H7 (cell line): ENCODE measurements at regions not wholly inside any gene's neighbourhood (a gene's known extent, or its start where the extent isn't known, plus 50 kb on each side); places are given as distances from the start of the nearest gene placed in this dataset.
"Not testable (repeated sequence)": the region's sequence is repeated elsewhere in the genome, so short reads cannot be mapped to it uniquely, and the experiment has no call there.

Experiments used
- DNase-seq: peaks from one replicate; pipeline ENCODE4 v3.0.0; 2012
- H3K27me3 ChIP-seq: 2 replicates; pipeline ENCODE4 v1.6.0; 2011; ENCODE audit warnings: mild to moderate bottlenecking, low read length; ENCODE audit not compliant: control insufficient read depth, insufficient read depth
- H3K36me3 ChIP-seq: replicated peaks from 2 replicates; pipeline ENCODE4 v1.5.1; 2011; ENCODE audit warnings: low read length; ENCODE audit not compliant: control insufficient read depth, insufficient read depth
- H3K4me3 ChIP-seq: 2 replicates; pipeline ENCODE4 v1.5.1; 2011; ENCODE audit warnings: low read depth, mild to moderate bottlenecking, control low read depth, low read length, moderate library complexity; ENCODE audit not compliant: insufficient read depth

DNA sequence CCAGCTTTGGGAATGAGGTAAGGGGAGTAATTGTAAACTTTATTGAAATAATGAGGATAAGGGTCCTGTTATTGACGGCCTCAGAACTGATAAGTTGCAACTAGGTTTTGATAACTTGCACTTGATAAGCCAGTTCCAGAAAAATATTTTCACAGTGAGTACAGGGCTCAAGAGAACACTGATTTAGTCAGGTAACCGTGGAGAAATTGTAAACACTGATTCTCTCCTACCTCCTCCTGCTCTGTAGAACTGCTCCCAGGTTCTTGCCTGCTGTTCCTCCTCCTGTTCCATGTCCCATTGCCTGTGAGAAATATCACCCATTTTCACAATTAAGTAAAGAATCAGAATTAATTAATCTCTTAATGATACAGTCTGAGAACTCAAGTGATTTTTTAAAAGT, 55.0 kb upstream of the CXXC4 start:
- no peak for DNase-seq
- H3K4me3 ChIP-seq, result no peak overlapping the region

DNA sequence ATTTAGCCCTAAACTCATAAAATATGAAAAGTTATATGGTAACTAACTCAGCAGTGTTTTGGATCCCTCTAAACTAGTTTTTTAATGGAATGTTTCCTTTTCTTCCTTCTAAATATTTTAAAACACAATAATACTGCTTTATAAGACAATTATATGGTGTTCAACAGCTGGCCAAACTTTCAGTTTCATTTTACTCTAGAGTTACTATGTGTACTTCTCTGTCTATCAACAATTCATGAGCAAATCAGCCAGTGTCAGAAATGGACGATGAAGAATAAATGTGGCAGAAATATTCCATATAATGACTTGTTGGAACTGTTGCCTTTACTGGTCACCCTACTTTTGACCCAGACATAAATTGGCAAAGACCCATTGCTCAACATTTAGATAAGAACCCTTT, 64.8 kb upstream of the CXXC4 start:
- Histone ChIP-seq H3K36me3 (no peaks in the 10 kb centered on the region), H3K27me3 (no peaks in the 10 kb centered on the region), H3K4me3 (no peak overlapping the region)
- DNase-seq, result no peak

More for the DNA sequence above, 55.0 kb upstream of the CXXC4 start:
- no peaks in the 10 kb centered on the region for H3K36me3 ChIP-seq
- no peaks in the 10 kb centered on the region for H3K27me3 ChIP-seq

DNA sequence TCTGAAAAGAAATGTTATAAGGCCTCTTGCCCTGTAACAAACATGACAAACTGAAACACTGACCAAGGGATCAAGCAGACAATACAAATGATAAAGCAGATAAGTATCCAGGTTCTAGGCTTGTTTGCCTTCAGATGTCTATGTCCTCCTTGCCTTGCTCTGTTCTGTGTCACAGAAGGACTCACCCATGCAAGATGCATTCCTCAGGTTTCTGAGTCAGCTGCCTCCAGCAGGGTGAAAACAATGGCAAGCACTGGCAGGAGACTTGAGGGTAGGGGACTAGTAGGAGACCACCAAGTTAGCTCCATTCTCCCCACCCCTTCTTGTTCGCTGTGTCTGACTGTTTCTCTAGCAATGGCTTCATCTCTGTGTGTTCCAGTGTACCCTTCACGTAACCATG, 76.6 kb upstream of the CXXC4 start:
- H3K4me3 ChIP-seq, result no peak overlapping the region
- H3K27me3 ChIP-seq, result no peaks in the 10 kb centered on the region
- no peaks in the 10 kb centered on the region for H3K36me3 ChIP-seq
- peak; percentile 13 for DNase-seq

DNA sequence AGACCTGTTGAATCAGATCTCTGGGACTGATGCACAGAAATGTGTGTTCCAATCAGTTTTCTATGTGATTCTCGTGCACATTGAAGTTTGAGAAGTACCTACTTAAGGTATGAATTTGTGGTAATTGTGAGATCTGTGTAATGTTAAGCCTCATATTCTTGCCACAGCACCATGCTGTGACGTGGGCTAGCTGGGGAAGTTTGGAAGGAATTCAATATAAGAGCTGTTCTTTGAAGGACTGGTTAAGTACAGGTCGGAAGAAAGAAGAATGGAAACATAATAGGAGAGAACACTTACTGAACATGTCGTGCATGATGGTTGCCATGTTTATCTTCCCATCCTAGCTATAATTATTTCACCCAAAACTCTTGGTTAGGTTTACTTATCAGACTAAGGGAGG, 79.7 kb upstream of the CXXC4 start:
- no peaks in the 10 kb centered on the region for H3K27me3 ChIP-seq
- no peaks in the 10 kb centered on the region for H3K36me3 ChIP-seq
- no peak overlapping the region for H3K4me3 ChIP-seq
- DNase-seq, result no peak

DNA sequence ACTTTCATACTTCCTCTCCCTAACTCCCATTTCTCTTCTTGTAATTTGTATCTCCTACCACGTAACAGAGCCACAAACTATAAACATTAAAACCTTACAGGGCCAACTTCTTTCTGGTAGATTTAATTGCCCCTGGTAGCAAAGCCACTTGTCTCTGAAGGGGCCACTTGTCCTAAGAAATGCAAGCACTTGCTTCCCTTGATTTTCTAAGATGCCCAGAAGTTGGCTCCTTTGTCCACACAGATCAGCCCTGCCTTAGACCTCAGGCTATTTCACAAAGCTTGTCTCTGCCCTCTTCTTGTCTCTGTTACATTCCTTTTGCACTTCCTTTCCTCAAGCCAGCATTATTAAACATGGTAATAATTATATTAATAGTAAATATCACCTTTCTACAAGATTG, 80.6 kb upstream of the CXXC4 start:
- Histone ChIP-seq H3K4me3 (no peak overlapping the region), H3K27me3 (no peaks in the 10 kb centered on the region), H3K36me3 (no peaks in the 10 kb centered on the region)
- DNase-seq, result no peak

DNA sequence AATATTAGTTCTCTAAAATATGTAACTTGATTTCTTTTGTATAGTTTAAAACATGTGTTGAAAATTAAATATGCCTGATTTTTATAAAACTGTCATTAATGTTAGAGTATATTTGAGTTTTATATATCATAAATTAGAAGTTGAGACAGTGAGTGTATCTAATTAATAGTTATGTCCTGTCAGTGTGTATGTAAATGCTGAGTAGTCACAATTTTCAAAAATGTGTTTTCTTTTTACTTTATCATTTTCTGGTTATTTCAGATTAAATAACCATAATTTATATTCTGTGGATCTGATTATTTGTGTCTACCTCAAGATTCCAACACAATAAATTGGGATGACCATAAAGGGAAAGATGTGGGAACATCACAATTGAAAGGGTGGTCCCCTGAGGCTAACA, 82.7 kb upstream of the CXXC4 start:
- DNase-seq, result no peak
- no peaks in the 10 kb centered on the region for H3K36me3 ChIP-seq
- no peaks in the 10 kb centered on the region for H3K27me3 ChIP-seq
- H3K4me3 ChIP-seq, result no peak overlapping the region

DNA sequence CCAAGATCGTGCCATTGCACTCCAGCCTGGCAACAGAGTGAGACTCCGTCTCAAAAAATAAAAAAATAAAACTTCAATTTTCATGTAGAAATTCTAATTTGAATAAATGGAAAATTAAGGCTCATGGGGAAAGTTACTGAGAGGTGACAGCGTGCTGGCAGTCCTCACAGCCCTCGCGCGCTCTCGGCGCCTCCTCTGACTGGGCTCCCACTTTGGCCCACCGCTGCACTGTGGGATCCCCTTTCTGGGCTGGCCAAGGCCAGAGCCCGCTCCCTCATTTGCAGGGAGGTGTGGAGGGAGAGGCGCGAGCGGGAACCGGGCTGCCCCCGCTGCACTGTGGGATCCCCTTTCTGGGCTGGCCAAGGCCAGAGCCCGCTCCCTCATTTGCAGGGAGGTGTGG, 86.8 kb upstream of the CXXC4 start:
- H3K27me3 ChIP-seq, H3K36me3 ChIP-seq, H3K4me3 ChIP-seq, DNase-seq: not testable (repeated sequence)

DNA sequence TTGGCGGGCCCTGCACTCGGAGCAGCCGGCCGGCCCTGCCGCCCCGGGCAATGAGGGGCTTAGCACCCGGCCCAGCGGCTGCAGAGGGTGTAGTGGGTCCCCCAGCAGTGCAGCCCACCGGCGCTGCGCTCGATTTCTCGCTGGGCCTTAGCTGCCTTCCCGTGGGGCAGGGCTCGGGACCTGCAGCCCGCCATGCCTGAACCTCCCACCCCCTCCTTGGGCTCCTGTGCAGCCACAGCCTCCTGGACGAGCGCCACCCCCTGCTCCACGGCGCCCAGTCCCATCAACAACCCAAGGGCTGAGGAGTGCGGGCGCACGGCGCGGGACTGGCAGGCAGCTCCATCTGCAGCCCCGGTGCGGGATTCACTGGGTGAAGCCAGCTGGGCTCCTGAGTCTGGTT, 87.4 kb upstream of the CXXC4 start:
- H3K27me3 ChIP-seq, H3K4me3 ChIP-seq, H3K36me3 ChIP-seq, DNase-seq: not testable (repeated sequence)

DNA sequence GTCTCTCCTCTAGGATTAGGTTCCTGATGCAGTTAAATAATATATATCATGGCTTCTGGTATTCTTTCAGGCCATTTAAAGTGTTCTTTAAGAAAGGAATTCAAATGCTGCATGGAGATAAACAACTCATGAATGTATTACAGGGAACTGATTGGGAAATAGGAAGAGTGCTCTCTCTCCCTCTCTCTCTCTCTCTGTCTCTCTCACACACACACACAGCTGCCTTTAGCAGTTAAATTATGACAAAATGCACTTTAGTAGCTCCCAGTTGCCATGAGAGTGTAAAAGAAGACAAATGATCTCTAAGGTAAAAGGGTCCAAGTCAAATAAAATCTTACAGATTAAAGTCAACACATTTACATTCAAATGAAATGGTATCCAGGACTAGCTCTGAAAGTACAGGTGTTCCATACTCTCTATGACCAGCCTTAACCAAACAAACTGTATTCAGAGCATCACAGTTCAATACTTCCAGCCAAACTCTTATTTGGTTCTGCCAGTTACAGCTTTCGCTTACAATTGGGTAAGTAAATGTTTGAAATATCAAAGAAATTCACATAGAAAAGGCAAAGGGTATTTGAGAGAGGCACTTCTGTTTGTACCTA, 94.7 kb upstream of the CXXC4 start:
- DNase-seq, result no peak
- no peak overlapping the region for H3K4me3 ChIP-seq
- H3K36me3 ChIP-seq, result no peaks in the 10 kb centered on the region
- no peaks in the 10 kb centered on the region for H3K27me3 ChIP-seq

DNA sequence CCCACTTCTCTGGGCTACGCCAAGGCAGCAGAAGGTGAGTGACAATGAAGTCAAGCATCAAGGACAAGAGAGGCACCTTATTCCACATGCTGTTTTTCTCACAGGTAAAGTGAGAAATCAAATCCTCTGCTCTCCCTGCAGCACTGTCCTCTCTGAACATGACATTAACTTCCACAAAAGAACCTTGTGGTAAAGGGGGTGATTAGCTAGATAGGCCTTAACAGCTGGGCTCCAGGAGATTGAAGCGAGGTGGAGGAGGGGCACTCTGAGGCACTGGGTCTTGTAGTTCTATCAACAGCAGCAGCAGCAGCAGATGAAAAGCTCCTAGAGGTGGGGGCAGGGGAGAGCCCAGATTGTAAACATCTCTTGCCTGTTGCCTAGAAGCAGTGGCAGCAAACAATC, 96.8 kb upstream of the CXXC4 start:
- no peak overlapping the region for H3K4me3 ChIP-seq

DNA sequence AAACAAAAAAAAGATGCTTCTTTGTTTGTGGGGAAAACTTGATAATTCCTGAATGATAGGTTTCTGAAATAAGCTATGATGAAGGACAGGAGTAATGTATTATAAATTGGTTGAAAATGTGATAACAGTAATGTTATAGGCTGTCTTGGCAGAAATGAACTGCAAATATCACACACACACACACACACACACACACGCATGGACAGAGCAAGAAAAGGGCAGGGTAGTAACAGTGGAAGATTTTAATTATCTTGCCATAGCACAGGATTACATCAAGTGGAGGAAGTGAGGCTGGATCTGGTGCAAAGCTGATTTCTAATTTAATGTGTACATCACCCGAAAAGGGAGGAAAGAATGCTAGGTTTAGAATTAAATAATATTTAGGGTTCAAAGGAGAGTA, 97.5 kb upstream of the CXXC4 start:
- DNase-seq, result no peak
- Histone ChIP-seq H3K36me3 (no peaks in the 10 kb centered on the region), H3K27me3 (no peaks in the 10 kb centered on the region), H3K4me3 (no peak overlapping the region)

More for the DNA sequence above, 96.8 kb upstream of the CXXC4 start:
- Histone ChIP-seq H3K36me3 (no peaks in the 10 kb centered on the region), H3K27me3 (no peaks in the 10 kb centered on the region)
- DNase-seq, result peak; percentile 59

DNA sequence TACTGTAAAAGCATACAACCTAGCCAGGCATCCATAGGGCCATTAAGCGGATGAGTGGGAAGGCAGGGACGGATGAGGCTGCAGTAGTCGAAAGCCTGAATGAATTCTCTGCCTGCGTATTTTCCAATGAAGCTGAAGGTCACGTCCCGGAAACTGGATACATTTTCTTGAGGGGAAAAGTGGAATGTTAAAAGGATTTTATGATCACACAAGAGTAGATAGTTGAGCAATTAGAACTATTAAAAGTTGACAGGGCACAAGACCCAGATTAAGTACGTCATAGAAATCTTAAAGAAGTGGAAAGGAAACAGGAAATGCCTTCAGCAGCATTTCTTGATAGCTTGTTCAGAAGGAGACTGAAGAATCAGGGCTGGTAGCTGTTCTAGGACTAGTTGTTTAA, 98.3 kb upstream of the CXXC4 start:
- no peaks in the 10 kb centered on the region for H3K36me3 ChIP-seq
- no peak overlapping the region for H3K4me3 ChIP-seq
- H3K27me3 ChIP-seq, result no peaks in the 10 kb centered on the region
- no peak for DNase-seq

DNA sequence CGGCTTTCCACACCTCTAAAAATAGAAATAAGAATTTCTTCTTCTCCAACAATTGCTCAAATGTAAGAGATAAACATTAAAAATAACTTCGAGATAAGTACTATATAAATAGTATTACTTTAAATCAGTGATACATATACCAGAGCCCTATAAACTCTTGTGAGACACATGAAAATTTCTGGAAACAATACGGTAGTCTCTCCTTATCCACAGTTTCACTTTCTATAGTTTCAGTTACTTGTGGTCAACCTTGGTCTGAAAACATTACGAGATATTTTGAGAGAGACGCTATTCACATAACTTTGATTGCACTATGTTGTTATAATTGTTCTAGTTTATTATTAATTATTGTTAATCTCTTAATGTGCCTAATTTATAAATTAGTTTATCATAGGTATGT, 101.5 kb upstream of the CXXC4 start:
- Histone ChIP-seq H3K4me3 (no peak overlapping the region), H3K36me3 (no peaks in the 10 kb centered on the region), H3K27me3 (no peaks in the 10 kb centered on the region)
- no peak for DNase-seq

DNA sequence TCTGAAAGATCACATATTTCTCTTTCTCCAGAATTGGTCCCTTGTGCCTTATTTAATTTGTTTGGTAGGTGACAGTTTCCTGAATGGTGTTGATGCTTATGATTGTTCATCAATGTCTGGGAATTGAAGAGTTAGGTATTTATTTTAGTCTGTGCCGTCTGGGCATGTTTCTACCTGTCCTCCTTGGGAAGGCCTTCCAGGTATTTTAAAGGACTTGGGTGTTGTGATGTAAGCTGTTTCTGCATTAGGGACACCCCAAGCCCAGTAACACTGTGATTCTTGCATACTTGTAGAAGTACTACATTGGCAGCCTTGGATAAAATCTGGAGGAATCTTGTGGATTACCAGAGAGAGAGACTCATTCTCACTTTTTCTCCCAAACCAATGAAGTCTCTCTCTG, 120.8 kb upstream of the CXXC4 start:
- no peaks in the 10 kb centered on the region for H3K27me3 ChIP-seq
- DNase-seq, result no peak
- no peak overlapping the region for H3K4me3 ChIP-seq
- H3K36me3 ChIP-seq, result no peaks in the 10 kb centered on the region

DNA sequence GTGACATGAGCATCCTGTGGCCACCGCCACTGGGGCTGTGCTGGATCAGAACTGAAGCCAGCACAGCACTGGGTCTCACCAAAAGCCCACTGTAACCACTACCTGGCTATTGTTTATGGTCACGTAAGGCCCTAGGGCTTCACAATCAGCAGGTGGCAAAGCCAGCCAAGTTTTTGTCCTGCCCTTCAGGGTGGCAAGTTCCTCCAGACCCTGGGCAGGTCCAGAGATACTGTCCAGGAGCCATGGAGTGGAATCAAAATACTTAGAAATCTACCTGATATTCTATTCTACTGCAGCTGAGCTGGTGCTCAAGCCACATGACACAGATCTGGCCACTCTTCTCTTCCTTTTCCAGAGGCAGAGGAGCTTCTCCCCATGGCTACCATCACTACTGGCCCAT, 121.2 kb upstream of the CXXC4 start:
- H3K36me3 ChIP-seq, result no peaks in the 10 kb centered on the region
- DNase-seq, result no peak
- no peak overlapping the region for H3K4me3 ChIP-seq
- H3K27me3 ChIP-seq, result no peaks in the 10 kb centered on the region

DNA sequence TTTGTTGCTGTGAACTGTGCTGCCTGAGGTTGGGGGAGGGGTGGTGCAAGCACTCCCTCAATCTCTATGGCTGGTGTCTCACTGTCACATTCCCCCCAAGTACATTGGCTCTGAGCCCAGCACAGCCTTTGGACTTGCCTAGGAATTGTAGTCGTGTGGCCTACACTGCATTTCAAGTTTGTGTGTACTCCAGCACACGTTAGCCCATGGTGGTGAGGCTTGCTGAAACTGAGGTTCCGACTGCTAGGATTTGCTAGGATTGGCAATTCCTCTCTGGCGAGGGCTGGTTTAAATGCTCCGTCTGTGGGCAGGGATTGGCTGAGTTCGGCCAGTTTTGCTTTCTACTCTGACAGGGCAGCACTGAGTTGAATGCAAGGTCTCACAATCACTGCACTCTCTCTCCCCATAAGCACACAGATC, 121.7 kb upstream of the CXXC4 start:
- H3K36me3 ChIP-seq, result no peaks in the 10 kb centered on the region
- no peaks in the 10 kb centered on the region for H3K27me3 ChIP-seq
- no peak for DNase-seq
- no peak overlapping the region for H3K4me3 ChIP-seq
